Activated CD4-positive, alpha-beta T cell treated with anti-CD3 and anti-CD28 coated beads, Interleukin-10, Interleukin-2, amounts not matched to agents 100 ng/mL and 50 ng/mL, durations not matched to agents 16 hours and 8 hours (primary cell): ENCODE measurements at regions not wholly inside any gene's neighbourhood (a gene's known extent, or its start where the extent isn't known, plus 50 kb on each side); places are given as distances from the start of the nearest gene placed in this dataset.
"Not testable (repeated sequence)": the region's sequence is repeated elsewhere in the genome, so short reads cannot be mapped to it uniquely, and the experiment has no call there.

Experiments used
- DNase-seq: peaks from one replicate; pipeline ENCODE4 v3.0.0-alpha.2; 2020

GRCh38 chr4:132094017-132094416, 1055.1 kb upstream of the PCDH10 start:
- DNase-seq, result no peak

- no peak for DNase-seq
Observed at GRCh38 chr4:132097041-132097440, 1052.1 kb upstream of the PCDH10 start.

- DNase-seq, result no peak
Observed at GRCh38 chr4:132101526-132101925, 1047.6 kb upstream of the PCDH10 start.

- DNase-seq, result no peak
Observed at GRCh38 chr4:132108784-132109183, 1040.3 kb upstream of the PCDH10 start.

DNA sequence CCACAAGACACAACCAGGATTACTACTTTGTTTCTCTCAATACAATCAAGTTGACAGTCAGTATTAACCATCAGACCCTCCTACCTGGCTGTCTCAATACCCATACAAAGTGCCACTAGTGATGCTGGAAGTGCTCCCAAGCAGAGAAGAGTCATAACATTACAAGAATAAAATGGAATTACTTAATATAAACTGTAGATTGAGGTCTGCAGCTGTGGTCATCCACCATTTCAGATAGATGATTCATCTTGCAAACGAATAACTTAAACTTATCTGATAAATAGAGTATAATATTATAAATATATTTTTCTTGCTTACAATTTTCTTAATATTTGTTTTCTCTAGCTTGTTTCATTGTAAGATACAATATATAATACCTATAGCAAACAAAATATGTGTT, 1034.2 kb upstream of the PCDH10 start:
- no peak for DNase-seq

DNA sequence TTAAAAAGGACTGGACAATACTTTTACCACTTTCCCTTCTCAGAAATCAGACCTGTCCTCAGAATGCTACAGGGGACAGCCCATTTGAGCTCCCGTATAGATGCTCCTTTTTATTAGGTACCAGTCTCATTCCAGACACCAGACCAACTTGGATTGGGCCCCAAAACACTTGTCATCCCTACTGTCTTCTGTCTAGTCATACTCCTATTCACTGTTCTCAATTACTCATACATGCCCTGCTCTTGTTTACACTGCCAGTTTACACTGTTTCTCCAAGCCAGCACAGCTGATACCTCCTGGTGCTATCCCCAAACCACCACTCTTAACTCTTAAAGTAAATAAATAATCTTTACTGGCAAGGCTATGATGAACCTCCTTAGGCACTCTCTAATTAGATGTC, 1026.4 kb upstream of the PCDH10 start:
- DNase-seq, result not testable (repeated sequence)

DNA sequence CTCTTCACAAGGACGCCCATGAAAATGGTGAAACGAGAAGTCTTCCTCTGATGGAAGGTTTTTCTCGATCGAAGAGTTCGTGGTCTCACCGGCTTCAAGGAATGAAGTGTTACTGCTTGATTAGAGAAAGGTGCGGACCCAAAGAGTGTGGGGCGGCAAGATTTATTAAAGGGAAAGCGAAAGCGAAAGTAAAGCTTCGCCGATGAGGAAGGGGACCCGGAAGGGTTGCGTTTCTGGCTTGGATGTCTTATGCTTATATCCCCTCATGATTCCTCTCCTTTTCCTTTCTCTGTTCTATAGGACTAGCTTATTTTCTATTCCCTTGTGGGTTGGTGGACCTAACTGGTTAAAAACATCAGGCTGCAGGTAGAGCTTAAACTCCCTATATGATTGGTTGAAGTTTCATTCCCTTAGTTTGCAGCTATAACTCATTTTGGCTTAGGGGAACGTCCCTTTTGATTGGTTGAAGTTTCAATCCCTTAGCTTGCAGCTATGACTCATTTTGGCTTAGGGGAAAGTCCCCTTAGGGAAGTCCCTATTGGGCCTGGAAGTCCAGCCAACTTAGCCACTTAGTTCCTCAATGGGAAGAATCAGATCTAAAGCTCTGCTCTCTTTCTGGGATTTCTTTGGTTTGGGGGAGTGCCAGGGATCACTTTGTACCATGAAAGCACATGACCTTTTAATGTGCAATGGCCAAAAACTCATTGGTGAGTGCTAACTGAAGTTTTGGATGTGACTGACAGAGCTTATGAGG, 1025.0 kb upstream of the PCDH10 start:
- peak; percentile 17 for DNase-seq

DNA sequence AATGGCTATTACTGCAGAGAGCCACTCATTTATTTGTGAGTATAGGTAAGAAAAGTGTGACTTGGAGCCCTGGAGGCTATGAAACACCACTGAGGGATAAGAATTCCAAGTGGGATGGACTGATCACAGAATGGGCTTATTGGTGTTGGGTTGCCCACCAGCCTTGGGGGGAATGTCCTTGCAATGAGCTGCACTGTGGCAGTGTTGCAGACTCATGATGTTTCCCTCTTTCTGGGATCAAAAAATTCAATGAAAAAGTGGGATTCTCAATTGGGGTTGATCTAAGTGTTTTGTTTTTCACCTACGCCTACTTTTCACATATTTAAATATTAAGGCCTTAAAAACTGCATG, 1024.5 kb upstream of the PCDH10 start:
- DNase-seq, result no peak

DNA sequence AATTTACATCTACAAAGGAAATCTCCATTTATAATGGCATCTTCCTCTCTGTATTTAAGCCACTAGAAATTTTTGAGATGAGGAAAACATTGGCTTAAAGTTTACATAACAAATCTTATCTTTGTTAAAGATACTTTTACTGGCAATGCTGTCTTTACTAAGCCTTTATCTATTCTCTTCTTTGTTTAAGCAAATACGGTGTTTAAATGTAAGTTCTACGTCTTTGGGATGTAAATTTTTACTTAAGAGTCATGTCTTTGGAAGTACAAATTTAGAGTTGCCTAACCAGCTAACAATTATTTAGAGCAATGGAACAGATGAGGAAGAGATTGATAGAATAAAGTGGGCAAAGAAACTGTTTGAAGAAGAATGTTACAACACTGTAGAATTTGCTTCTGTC, 1024.0 kb upstream of the PCDH10 start:
- no peak for DNase-seq

- DNase-seq, result no peak
Observed at GRCh38 chr4:132132433-132132832, 1016.7 kb upstream of the PCDH10 start.

- DNase-seq, result no peak
Observed at GRCh38 chr4:132169660-132170059, 979.4 kb upstream of the PCDH10 start.

GRCh38 chr4:132180020-132180427, 969.1 kb upstream of the PCDH10 start:
- DNase-seq, result no peak

- no peak for DNase-seq
Observed at GRCh38 chr4:132195176-132195575, 953.9 kb upstream of the PCDH10 start.

DNA sequence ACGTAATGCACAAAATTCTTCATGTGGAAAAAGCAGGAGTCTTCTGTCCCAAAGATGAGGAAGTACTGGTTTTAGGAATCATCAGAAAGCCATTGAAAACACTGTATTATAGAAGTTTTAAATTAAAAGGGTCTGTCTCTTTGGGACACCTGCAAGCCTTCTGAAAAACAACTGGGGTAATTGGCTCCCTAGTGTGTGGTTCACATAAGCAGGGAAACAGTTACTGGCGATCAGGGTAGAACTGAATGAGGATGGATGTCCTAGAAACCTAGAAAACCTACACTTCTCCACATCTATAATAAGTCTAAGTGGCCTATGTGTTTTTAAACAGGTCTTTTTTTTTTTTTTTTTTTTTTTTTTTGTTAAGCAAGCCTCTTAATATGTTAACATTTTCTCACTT, 945.5 kb upstream of the PCDH10 start:
- no peak for DNase-seq

- DNase-seq, result no peak
Observed at GRCh38 chr4:132214519-132214918, 934.6 kb upstream of the PCDH10 start.

DNA sequence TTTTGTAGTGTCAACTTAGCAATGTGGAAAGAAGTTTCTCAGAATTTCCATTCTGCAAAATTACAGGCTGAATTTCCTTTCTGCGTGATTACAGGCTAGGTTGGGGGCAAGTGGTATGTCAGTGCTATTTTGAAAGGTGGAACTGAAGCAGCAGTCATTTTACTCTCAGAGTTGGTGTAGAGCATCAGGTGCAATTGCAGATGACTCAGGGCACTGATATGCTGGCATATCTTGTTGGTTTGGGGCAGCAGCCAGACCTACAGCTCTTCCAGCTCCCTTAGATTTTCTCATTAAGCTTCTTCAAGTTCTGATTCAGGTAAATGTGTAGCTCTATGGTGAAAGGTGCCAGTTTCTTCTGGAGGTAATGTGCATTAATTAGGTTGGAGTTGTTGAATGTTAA, 930.7 kb upstream of the PCDH10 start:
- no peak for DNase-seq

DNA sequence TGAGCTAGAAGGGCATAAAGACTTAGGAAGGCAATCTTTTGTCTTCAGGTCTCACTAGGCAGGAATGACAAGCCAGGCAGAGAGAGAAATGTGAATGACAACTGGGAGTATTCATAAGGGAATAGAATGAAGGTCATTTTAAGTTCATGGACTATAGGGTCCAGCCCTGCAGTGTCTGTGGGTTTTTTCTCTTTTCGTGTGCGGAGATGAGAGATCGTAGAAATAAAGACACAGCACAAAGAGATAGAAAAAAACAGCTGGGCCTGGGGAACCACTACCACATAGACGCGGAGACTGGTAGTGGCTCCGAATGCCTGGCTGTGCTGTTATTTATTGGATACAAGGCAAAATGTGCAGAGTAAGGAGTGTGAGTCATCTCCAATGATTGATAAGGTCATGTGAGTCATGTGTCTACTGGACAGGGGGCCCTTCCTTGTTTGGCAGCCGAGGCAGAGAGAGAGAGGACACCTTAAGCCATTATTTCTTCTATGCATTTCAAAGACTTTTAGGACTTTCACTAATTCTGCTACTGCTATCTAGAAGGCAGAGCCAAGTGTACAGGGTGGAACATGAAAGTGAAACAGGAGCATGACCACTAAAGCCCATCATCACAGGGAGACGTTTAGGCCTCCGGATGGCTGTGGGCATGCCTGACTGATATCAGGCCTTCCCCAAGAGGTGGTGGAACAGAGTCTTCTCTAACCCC, 921.8 kb upstream of the PCDH10 start:
- DNase-seq, result no peak

GRCh38 chr4:132227857-132228165, 921.3 kb upstream of the PCDH10 start:
- peak; percentile 1 for DNase-seq

DNA sequence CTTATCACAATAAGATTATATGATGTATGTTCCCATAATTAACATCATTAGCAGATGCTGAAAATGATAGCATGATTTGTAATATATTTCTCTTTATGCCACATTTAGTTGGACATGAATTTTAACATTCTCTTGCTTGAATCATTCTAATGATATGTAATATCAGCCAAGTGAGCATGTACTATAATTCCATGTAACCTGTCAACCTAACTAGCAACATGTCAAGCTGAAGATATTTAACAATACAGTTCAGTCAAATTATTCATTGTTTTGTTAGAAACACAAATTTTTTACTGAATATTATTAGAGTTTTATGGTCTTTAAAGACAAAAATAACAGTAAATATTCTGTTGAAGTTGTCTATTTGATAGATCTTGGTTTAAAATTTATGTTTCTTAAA, 920.4 kb upstream of the PCDH10 start:
- DNase-seq, result no peak

DNA sequence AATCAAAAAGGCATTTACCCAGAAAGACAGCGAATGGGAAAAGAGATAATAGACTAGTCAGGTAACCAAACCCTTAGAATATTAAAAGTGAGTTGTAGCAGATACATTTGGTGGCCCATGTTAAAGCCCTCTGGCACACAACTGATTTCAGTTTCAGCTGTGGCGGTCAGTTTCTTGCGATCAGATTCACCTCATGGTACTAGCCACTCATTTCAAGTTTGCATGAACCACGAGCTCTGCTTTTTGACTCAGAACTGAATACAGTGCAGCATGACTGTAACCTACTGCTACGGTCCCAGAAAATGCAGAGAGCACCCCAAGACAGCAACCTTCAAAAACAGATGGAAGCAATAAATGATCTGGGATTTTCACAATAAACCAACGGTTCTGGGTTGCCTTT, 919.1 kb upstream of the PCDH10 start:
- no peak for DNase-seq

GRCh38 chr4:132238697-132239096, 910.4 kb upstream of the PCDH10 start:
- no peak for DNase-seq

GRCh38 chr4:132240081-132240480, 909.0 kb upstream of the PCDH10 start:
- no peak for DNase-seq

GRCh38 chr4:132245319-132245718, 903.8 kb upstream of the PCDH10 start:
- no peak for DNase-seq

DNA sequence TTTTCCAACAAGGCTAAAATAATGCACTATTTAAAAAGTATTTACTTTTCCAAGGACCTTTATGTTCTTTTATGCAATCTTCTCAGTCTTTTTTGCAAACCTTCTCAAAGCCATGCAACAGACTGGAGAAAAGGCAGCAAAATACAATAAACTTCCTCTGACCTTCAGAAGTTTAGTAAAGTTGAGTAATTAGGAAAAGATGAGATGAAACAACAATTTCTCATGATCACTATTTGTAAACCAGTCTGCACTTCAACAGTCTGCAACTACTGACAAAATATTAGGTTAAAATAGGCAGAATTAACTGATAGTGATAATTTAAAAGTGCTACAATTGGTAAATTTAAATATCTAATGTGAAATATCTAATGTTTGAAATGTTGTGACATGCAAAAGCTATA, 884.9 kb upstream of the PCDH10 start:
- DNase-seq, result no peak

DNA sequence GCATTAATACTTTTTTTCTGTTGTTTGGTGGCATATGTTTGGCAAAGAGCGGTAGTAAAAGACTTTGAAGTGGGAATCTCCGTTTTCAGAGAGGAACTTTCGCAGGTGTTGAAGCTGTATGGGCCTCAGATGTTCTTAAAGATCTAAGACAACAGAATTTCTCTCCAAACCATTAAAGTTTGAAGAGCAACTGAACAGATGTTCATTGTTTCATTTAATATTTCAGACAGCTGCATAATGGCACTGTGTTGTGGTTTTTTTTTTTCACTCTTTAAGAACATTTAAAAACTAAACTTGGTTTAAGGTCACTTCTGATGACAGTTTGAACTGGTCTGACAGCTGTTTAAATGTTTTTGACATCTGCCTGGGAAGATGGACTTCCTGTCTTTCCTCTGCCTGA, 882.7 kb upstream of the PCDH10 start:
- no peak for DNase-seq
